ENCODE measurements at regions not wholly inside any gene's neighbourhood (a gene's known extent, or its start where the extent isn't known, plus 50 kb on each side); places are given as distances from the start of the nearest gene placed in this dataset.
"Not testable (repeated sequence)": the region's sequence is repeated elsewhere in the genome, so short reads cannot be mapped to it uniquely, and the experiment has no call there.

DNA sequence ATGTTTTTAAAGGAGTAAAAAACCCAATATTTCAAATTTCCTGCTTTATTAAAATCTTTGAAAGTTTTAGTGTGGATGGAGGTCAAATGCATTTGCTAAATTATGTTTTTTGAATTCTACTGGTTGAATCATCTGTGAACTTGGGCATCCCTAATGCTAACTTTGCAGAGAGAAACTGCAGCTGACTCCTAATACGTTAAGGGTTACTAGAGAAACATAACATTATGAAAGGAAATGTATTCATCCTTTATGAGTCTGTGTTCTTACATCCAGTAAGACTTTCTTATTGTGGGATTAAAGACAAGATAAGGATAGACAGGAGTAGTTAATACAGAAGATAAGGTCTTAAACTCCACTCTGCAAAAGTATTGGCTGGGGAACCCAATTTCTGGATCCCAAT, 140.6 kb downstream of the FAM124B start:
- DNase-seq, result no peak

DNA sequence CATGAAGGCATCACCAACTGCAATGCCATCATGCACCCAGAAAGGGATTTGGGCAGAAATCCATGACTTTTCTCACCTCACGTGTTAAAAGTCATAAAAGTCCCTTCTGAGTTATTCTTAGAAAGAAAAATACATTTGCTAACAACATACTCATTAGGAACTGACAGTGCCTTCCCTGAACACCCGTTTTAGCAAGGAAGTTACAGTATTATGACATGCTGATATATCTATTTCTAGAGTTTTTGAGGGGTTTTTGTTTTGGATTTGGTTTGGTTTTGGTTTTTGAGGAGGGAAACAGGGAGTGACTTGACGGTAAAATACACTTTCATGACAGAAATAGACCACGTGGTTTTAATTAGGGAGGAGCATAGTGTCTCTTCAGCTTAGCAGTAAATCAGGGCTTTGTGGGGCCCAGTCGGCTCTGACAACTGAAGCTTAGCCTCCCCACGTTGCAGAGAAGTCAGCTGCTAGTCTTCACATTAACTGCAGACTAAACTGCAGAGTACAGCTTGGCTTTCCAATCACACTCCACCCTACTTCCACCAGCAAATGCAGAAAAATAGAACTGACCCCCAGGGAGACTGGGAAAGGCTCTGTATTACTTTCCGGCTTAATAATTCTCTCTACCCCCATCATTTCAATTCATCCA, 141.4 kb downstream of the FAM124B start:
- DNase-seq, result no peak

DNA sequence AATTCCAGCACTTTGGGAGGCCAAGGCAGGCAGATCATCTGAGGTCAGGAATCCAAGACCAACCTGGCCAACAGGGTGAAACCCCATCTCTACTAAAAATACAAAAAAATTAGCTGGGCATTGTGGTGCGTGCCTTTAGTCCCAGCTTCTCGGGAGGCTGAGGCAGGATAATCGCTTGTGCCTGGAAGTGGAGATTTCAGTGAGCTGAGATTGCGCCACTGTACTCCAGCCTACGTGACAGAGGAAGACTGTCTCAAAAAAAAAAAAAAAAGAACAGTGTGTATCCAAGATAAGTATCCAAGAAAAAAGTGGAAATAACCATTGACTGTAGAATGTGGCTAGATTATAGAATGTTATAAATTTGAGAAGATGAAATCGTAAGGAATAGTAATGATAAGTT, 142.1 kb downstream of the FAM124B start:
- no peak for DNase-seq

DNA sequence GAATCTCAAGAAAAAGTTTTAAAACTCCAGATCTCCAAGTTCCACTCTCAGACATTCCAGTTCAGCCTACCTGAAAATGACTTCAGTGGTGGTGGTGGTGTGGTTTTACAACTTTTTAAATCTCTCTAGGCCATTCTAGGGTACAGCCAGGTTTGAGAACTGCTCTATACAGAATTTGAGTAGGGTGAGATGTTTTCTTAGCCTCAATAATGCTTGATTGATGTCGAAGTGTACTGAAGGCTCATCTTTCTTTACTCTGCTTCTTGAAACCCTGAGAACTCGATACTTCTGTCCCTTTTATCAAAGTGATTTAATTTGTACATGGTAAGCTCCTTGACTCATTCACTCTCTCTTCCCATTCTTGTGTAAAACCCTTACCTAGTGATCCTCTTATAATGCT, 143.8 kb downstream of the FAM124B start:
- DNase-seq, result no peak

DNA sequence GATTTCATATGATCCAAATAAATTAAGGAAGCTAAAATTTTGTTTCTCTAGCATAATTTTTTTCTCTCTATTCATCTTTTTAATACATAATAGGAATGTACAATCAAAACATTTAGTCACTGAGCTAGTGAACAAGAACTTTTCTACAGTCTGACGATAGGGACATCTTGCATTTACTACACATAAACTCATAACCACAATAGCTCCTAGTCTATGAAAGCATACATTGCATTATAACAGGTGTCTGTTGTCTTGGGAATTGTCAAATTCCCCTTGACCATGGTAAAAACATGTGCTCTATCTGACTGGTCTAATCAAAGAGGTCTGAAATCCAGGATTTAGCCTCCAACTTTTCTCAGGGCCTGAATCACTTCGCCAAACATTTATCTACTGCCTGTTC, 144.8 kb downstream of the FAM124B start:
- DNase-seq, result no peak

DNA sequence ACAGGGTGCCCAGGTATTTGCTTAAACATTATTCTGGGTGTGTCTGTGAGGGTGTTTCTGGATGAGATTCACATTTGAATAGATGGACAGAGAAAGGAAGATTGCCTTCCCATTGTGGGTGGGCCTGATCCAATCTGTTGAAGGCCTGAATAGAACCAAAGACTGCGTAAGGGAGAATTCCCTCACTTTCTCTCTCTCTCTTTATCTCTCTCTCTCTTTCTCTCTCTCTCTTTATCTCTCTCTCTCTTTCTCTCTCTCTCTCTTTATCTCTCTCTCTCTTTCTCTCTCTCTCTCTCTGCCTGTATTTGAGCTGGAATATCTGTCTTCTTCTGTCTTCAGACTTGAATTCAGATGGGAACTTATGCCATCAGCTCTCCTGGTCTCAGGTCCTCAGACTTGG, 148.4 kb downstream of the FAM124B start:
- DNase-seq, result no peak

DNA sequence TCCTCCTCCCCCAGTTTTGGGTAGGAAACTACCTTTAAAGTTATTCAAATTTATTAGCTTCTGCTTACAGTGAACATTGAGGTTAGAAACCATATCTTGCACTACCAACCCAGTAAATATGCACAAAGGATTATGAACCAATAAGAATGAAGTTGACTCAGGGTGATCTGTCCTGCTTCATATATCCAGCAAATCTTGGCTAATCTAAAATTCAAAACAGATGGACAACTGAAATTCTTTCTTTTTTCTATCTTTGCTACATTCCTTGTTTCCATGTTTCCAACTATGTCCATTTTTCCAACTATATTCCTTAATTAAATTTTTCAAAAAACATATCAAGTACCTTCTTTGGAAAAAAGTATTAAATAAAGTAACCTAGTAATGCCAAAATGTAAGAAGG, 149.3 kb downstream of the FAM124B start:
- no peak for DNase-seq

DNA sequence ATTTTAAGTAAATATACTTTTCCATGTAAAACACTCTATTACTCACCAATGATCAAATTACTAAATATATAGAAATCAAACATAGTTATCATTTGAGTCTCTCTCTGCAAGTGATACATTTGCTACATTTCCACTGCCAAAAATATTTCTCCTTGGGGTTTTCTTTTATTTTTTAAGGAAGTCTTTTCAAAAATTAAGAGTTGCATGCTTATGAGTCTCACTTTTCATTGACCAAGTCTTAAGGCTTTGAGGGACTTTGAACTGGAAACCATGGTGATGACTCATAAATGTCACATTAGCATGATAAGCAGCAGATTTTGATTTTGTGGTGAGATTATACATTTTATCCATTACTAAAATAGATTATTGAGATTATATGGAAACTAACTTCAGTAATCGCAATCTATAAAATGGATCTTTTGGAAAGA, 152.9 kb downstream of the FAM124B start:
- no peak for DNase-seq

DNA sequence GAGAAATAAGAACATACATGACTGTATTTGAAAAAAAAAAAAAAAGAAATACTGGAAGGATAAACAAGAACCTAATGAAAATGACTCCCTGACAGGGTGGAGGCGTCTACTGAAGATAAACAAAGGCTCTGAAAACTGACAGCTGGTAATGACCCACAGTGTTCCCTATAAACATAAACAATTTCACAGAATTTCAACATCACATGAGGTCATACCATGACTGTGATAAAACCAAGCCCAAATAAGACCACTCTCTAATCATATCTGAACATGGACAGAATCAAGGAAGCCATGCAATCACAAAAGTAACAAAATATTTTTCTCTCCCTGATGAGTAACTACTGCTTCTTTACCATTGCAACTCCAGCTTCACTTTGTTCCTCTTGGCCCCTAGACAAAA, 159.3 kb downstream of the FAM124B start:
- no peak for DNase-seq

DNA sequence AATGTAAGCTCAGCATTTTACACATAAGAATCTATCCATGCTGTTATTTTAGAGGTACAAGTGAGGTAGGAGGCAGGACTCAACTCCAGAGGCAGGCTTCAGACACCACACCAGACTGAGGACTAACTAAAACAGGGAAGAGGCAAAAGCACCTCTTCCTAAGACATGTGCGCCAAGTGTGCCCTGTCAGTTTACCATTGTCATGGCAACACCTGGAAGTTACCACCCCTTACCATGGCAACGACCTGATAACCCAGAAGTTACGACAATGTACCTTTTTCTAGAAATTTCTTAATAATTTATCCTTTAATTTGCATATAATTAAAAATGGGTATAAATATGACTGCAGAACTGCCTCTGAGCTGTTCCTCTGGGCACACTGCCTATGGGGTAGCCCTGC, 160.1 kb downstream of the FAM124B start:
- no peak for DNase-seq

DNA sequence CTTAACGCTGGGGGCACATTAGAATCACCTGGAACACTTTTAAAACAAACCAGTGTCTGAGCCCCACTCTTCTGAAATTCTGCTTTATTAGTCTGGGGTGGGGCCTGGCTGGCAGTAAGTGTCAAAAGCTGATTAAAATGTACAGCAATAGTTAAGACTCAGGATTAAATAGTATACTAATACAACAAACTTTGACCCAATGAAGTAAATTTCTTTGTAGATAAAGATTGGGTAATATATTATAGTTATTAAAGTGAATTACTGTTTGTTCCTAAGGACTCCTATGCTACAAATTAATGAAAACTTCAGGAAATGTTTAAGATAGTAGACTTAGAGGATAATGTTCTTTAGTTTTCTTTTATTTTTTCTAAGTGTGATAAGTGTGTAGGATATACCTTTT, 160.9 kb downstream of the FAM124B start:
- DNase-seq, result no peak

DNA sequence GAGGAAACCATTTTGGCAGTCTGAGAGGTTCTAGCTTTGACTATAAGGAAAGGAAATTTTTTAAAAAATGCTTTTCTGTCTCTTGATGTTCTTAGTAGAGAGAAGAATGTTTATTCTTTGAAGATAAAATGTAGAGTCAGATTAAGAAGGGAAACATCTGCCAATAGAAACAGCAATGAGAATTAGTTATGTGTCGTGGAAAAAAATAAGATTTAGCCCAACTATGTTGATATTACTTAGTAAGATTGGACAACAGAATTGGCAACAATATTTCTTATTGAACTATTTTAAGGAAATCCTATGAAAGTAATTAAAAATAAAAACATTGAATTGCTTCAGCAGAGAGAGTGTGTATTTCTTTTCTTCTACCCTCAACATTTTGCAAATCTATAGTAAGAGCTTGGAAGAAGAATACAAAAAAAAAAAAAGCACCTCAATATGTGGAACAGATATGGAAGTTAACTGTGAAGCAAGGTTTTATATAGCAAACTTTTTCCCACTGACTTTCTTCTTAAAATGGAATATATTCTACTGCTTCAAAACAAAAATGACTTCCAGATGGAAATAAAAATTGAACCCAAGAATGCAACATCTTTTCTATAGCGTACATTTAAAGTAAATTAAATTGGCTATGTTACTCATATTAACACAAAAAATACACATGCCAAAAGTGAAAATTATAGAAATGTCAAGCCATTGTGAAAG, 177.9 kb downstream of the FAM124B start:
- no peak for DNase-seq

DNA sequence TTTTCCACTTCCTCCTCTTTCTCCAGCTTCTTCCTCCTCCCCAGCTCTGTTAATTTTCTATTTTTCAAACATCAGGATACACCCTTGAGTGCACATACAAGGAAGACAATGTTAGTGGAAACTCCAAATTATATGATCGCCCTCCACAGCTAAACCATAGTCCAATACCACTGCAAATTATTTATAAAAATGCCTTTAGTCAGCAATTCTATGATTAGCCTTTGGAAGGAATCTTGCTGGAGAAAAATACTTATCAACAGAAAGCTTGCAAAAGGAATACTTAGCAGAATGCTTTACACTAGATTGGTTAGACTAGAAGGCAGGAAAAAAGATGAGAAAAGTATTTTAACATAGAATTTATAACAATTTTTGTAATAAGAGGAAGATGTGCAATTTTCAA, 178.9 kb downstream of the FAM124B start:
- no peak for DNase-seq

DNA sequence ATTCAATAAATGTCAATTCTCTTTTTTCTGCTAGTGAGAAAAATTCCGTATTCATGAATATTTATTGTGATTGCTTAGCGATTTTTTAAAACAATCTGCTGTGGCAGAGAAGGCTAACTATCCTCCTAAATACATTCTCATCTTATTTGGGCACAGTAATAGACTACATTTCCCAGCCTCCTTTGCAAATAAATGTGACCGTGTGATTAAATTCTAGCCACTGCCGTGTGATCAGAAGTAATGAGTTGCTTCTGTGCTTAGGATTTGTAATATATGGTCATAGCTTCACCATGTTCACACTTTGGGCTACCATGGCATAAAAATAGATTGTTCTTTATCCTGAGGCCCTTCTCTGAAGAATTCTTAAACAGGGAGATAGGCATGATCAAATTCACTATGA, 179.6 kb downstream of the FAM124B start:
- DNase-seq, result no peak

DNA sequence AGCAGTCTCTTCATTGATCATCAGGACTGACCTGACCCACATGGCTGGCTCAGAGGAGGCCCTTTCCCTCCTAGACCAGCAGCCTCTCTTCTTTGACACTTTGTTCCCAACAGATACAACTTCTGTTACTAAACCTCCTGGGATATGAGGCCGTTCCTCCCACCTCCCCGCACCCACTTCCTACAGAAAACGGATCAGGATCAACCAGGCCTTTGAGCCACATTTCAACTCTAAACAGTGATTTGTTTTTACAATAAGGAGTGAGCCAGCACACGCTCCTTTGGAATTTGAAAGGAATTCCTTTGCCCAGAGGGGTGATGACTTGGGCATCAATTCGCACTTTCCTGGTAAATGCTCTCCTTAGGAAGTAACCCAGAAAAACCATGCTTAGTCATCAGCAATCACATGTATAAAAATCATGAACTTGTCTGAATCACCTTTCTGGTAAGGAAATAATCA, 180.4 kb downstream of the FAM124B start:
- DNase-seq, result no peak

DNA sequence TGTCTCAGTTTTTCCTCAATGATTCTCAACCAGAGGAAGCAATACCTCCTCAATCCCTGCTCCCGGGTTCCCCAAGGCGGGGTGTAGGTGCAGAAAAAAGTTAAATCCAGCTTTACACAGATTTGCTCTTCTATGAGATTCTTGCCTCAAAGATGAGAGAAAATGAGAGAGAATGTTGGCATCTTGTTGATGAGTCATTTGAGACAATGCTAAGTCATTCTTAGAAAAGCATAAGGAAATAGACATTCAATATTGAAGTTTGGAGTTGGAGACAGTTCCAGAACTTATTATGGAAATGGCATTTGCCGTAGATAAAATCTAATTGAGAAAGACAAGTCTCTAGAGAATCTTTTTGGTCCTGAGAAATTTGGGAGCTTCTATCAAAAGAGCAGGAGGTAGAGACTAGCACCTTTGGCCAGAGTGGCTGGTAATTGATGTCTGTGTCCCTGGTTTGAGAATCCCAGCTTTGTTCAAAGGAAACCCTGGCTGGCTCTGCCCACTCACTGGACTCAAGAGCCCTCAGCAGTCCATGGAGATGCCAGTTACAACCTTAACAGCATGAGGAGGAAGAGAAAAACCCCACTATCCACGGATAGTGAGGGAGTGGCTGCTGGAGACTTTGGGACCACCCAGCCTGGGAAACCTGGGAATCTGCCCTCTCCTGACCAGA, 181.2 kb downstream of the FAM124B start:
- no peak for DNase-seq

DNA sequence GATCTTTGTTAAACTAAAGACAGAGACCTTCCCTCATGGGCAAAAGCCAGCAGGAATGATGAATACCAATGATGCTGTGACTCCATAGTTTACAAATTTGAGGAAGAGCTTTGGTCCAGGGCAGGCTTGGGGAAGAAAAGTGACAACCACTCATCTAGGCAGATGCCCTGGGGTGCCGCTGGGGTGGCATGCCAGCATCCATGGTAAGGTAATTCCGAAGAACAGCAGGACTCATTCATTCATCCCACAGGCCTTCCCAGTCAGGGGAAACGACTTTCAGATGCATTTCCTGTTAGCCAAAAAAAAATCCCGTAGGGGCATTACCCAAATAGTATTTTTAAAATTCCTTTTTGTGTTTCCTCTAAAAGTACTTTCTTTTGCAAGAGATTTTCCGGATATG, 180.7 kb upstream of the SERPINE2 start:
- DNase-seq, result no peak

DNA sequence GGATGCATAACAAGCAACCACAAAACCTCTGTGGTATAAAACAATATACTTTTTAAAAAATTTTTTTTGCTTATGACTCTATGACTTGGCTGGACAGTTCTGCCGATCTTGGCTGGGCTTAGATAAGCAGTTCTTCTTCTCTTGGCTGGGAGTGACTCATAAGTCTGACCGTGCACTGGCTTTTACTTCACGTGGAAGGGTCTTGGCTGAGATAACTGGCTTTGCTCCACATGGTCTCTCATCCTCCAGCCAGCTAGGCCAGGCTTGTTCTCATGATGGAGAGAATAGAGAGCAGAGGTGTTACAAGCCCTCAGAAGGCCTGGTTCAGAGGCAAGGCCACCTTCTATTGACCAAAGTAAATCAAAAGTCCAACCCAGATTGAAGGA, 178.9 kb upstream of the SERPINE2 start:
- DNase-seq, result no peak

DNA sequence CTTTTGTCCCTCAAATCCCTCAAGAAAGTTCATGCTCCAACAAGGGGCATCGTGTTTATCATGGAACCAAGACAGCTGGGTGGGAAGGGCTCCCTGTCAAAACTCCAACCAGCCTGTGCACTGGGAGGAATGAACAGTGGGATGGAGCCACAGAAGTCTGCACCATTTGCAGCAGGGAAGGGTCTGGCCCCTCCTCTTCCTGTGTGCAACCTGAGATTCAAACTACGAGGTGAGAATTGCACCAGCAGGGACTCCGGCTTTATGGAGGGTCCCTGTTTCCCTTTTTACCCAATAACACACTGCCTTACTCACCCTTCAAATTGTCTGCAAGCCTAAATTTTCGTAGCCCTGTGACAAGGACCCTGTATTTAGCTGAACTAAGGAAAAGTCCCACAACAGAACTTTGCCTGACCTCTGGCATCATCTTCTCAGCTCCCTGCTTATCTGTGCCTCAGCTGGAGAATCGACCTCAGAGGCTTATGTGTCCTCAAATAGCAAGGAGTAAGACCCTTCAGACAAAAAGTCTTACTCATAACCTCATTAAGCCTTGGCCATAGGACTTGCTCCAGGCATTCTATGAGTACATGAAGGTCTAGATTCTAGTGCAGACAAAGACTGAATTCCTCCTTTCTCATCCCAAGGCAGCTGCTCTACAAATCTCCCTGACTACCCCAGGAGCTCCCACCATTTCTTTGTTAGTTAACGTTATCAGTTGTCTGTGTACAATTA, 178.3 kb upstream of the SERPINE2 start:
- DNase-seq, result no peak

DNA sequence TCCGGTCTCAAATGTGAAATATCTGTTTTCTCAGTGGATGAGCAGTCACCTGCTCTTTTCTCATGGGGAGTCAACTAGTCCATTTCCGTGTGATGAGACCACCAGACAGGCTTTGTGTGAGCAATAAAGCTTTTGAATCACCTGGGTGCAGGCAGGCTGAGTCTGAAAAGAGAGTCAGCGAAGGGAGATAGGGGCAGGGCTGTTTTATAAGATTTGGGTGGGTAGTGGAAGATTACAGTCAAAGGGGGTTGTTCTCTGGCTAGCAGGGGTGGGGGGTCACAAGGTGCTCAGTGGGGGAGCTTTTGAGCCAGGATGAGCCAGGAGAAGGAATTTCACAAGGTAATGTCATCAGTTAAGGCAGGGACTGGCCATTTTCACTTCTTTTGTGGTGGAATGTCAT, 176.5 kb upstream of the SERPINE2 start:
- not testable (repeated sequence) for DNase-seq

DNA sequence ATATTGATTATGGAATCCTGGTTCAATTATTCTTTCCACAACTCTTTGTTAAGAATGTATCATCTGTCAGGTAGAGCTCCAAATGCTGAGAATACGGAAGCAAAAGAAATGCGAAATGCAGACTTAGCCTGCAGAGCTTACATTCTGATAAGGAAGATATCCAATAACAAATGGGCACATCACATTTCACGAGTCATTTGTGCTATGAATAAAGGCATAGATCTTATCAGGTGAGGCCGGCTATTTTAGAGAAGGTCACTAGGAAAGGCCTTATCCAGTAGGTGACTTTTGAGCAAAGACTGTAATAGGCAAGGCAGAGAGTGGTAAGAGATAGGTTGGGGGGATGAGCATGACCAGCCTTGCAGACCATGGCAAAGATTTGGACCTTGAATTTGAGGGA, 174.3 kb upstream of the SERPINE2 start:
- DNase-seq, result no peak

DNA sequence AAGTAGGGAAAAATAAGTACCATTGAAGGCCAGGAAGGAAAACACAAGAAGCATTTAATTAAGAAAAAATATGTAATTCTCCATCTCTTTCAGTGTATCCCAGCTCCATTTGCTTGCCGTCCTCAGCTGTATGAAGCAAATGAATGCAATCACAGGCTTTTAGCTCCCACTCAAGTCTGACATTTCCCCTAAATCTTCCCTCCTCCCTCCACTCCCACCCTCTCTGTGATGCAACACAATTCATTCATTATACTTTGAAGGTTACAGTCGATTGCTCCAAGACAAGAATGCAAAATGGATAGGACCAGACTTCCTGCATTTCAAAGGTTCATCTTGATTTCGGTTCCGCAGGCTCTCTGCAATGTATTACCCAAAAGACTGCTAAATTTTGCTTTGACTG, 172.7 kb upstream of the SERPINE2 start:
- DNase-seq, result no peak

DNA sequence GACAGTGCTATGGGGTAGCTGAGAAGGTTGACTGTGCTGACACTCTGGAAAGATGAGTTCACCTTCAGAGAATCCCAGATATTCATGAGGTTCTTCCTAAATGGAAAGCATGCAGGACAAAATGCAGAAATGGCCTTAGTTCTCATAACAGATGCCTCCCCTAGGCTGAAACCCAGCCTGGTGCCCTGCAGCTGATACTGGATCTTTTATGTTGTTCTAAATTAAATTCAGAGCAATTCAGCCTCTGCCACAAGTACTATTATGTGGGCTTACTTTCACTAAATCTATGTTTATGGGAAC, 172.0 kb upstream of the SERPINE2 start:
- no peak for DNase-seq

Data from NCI-H524 treated with DMSO at 0.1 percent for 48 hours (cell line).